GM18499 (cell line): ENCODE measurements at regions not wholly inside any gene's neighbourhood (a gene's known extent, or its start where the extent isn't known, plus 50 kb on each side); places are given as distances from the start of the nearest gene placed in this dataset.
"Not testable (repeated sequence)": the region's sequence is repeated elsewhere in the genome, so short reads cannot be mapped to it uniquely, and the experiment has no call there.

ENCODE experiments used
- ATAC-seq: cut with Tn5 transposase; IDR thresholded peaks from one replicate; pipeline ENCODE4 v1.9.1; 2021; ENCODE audit warnings: moderate number of reproducible peaks; ENCODE audit not compliant: insufficient read depth, unreplicated experiment

GRCh38 chr3:82002491-82002890, 241.0 kb upstream of the GBE1 start:
- no peak for ATAC-seq

DNA sequence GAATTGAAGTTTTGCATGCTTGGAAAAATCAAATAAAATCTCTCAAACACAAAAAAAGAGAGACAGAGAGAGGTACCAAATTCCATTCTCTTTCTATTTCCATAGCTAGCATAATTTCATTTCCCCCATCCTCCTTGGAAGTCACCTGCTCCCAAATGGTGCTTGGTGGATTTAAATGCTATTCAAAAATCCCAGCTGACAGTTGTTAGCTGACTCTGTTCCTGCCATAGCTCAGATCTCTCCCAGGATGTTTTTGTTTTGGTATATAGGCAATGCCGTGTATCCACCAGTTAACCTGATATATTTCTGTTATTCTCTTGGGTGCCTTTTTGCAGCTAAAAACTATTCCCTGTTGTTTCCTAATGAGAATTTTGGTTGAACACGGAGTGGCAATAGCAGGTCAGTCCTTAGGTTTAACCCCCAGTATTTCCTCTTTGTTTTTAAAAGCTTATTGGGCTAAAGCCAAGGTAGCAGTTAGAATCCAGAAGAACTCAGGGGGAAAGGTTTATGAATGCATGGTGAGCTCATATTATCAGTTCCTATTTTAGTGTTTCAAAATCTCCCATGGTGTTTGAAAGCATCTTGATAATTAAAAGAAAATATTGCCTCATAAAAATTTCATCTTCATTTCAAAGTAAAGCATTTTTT, 240.0 kb upstream of the GBE1 start:
- no peak for ATAC-seq

DNA sequence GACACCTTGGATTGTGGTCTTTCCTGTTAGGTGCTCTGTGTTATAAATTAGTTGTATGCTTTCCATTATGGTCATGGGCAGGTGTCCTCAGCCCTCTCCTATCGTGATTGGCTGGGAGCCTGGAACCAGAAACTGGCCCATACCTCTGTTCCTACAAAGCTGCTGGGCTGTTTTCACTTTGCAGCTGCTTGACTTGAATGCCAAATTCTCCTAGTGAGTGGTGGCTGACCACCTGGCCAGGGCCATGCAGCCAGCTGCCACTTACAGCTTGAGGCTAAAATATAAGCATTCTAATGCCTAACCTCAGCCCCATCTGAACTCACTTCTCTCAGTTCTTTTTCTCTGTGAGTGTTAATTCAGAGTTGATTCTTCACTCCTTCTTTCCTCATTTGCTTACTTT, 239.3 kb upstream of the GBE1 start:
- ATAC-seq = no peak

DNA sequence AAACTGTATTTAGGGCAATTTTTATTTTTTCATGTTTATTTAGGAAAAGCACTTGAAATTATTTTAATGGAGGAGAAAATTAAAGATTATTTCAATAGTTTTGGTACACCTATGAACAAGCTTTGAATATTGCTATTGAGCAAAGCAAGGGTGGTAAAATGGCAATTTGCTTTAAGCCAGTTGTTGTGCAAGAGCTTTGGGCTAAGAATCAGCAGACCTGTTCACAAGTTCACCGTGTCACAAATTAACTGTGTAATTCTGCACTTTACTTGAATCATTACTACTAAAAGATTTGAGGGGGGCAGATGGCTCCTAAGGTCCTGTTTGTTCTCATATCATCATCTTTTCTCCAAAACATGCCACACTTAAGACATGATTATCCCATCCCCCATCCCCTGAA, 238.9 kb upstream of the GBE1 start:
- no peak for ATAC-seq

DNA sequence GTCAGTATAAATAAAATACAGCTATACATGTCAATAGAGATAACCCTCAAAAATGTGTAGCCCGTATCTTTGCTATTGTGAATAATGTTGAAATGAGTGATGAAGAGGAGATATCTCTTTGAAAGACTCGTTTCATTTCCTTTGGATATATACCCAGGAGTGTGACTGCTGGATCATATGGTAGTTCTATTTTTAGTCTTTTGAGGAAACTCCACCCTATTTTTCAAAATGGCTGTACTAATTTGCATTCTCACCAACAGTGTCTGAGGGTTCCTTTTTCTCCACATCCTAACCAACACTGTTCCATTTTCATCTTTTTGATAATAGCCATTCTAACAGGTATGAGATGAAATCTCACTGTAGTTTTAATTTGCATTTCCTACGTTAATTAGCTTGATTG, 237.5 kb upstream of the GBE1 start:
- no peak for ATAC-seq

GRCh38 chr3:81998139-81998755, 236.8 kb upstream of the GBE1 start:
- no peak for ATAC-seq

DNA sequence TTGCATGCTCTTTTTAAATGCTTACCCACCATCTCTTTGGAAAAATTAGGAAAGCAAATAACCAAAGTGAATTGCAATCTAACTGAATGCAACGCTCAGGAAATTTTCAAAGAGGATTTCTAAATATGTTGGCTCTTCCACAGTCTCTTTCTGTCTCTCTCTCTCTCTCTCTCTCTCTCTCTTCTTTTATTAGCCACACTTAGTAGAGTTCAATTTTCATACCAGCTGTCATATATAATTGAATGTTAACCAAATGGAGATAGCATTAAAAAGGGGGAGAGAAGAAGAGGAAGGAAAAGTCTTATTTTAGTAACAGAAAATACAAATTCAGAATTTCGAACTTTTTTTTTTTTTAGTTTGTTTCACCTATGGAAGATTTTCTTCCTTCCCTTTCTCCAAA, 235.9 kb upstream of the GBE1 start:
- ATAC-seq = no peak

DNA sequence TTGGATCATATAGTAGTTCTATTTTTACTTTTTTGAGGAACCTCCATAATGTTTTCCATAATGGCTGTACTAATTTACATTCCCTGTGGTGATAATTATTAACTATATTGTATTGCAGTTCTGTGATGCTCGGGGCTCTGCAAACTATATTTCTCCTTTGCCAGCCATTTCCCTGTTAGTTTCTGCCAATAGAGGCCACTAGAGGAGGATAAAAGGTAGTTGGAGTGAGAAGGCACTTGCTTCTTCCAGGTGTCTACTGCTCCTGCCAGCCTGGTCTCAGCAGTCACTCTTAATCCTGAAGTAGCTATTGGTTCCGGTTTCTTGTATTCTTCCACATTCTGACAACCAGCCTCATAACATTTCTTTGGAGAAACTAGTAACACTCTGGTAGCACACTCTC, 233.9 kb upstream of the GBE1 start:
- no peak for ATAC-seq

DNA sequence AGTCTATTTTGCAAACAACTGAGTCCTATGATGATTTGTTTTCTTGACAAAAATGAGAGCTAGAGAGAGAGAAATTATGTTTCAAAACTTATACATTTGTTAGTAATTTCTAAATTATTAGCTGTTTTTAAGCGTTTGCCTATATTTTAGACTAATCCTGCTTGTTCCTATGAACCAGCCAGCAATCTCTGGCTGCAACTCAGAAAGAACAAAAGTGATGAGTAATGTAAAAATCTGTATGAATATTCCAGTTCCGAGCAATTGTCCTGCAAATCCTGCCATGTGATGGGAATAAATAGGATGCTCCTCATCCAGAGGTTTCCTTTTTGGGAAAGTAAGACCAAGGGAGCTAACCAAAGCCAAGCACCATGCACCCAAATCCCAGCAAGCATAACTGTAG, 228.3 kb upstream of the GBE1 start:
- ATAC-seq = no peak

DNA sequence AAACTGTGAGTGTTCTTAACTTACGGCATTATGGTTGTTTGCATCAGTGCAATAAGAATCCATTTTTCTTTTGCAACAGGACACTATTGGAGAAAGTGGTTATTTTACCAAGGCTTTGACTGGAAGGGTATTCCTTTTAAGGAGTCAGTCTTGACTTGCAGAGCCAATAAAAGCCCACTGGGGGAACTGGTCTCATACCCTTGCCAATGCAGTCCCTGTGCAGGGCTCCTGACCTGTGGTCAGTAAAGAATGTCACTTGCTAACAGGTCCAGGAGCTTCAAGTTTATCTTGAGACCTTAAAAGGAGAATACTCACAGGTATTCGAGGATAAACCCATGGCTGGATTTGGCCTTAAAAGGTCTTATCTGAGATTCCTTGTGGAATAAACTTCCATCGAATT, 227.8 kb upstream of the GBE1 start:
- no peak for ATAC-seq

GRCh38 chr3:81987412-81987811, 226.0 kb upstream of the GBE1 start:
- not testable (repeated sequence) for ATAC-seq

DNA sequence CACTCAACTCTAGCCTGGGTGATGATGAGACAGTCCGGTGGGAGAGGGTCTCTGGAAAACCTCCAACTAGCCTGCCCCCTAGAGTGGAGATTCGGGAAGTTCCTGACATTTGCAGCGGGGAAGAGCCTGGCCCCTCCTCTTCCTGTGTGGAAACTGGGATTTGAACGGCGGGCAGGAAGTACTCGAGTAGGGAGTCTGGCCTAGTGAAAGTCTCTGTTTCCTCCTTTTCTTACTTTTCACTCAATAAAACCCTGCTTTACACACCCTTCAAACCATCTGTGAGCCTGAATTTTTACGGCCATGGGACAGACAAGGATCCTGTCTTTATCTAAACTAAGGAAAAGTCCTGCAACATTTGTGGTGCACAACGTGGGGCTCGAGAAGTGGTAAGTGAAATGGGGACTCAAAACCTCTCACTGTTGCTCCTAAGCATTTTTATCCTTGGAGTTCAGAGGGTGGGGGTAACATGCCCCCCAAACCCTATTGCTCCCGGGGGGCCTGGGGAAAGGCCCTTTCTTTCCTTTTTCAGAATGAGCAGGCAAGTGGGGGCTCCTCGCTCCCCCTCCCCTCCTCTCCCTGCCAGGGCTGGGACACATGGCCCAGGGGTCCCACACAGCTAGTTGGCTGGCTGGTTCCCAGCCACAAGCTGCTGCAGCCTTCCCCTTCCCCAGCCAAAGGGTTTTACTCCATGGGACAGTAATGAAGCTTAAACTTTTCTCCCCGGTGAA, 224.7 kb upstream of the GBE1 start:
- ATAC-seq = no peak

- no peak for ATAC-seq
Observed at GRCh38 chr3:81983382-81983781, 221.9 kb upstream of the GBE1 start.

DNA sequence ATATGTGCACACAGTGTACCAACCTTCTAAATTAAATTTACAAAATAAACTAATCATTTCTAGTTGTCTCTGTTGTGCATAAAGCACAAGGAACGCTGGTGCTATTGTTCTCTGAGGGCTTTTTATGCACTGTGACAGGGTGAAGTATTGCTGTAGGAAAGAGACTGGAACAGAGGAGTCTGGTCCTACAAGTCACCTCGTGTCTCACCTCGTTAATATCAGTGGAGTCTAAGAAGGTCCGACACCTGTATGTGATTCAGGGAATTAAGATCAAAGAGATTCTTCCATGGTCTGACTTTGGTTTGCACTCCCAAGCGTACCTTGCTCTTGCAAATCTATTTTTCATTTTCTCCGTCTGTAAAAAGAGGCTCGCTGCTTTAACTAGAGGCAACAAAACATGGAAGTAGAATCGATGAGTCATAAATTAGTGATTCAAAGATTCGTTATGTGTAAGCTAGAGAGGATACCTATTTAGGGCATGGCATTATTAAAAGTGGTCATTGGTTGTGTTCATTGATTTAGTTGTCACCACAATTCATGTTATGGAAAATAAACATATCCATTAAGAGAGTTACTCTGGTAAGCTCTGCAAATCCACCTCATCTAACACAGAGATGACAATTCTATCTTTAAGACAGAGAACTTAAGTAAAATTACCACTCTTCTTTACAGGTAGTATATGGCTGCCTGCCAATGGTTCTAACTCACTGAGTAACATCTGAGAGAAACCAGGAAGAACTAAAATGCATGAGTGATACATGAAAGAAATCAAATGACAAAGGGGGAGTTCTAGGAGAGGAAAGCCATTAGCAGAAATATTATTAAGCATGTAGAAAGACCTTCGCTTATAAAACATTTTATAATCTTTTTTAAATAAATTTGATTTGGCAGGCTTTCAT, 219.4 kb upstream of the GBE1 start:
- no peak for ATAC-seq

DNA sequence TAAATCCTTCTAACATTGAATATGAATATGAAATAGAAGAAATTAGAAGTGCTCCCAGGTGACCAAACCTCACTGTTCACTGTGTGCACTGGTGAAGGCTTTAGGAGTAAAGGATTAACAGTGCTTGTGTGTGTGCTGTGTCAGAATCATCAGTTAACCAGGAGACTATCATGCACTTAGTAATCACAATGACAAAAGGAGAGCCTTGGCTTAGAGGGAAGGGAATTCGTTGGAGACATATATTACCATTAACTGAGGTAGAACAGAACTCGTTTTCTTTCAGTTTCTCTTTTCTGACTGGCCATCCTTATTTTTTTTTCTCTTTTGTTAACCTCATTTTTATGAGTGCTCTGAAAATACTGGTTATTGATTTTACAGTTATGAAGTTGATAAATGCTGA, 213.3 kb upstream of the GBE1 start:
- ATAC-seq = no peak

DNA sequence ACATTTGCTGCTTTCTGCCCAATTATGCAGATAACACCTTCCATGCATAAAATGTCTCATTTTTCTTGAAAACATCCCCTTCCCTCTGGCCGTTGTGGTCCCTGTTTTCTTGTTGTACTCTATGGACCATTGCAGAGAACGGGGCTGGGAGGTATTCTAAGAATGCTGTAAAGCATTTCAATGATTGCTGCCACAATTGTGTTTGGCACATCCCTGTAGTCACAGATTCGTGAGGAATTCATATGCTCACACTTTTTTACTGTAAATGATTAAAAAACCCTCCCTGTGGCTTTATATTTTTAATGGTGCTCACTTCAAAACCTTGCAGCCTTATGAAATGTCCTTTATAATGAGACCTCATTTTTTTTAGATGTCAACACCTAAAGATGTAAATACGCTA, 207.2 kb upstream of the GBE1 start:
- ATAC-seq = no peak

DNA sequence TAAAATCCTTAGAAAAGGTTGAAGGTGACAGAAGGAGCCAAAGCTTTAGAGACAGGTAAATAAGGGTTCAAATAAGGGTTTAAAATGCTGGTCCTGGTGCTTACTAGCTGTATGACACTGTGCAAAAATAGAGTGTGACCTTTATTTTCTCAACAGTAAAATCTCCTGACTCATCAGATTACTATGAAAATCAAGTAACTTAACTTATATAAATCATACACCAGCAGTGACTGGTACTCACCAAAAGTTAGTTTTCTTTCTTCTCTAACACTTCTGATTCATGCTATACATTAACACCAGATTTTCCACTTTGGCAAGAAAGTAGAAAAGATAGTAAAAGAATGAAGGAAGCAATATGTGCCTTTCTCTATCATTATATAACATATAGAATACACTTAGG, 205.9 kb upstream of the GBE1 start:
- no peak for ATAC-seq

GRCh38 chr3:81965696-81966095, 204.3 kb upstream of the GBE1 start:
- ATAC-seq = no peak

DNA sequence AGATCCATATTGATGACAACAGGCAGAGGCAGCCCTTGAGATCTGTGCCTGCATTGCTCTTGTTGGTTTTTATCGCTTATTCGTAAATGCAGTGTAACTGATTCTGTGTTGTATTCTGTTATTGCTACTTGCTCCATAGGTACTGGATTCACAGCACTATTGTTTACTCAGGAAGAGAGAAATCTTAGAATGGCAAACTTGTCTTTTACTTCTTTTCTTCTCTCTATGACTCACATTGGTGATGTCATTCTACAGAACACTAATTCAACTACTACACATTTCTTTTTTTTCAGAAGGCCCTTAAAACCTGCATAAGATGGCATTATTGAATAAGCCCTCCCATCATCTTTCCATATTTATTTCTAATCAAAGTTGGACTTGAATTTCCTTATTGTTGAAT, 201.0 kb upstream of the GBE1 start:
- ATAC-seq = no peak

DNA sequence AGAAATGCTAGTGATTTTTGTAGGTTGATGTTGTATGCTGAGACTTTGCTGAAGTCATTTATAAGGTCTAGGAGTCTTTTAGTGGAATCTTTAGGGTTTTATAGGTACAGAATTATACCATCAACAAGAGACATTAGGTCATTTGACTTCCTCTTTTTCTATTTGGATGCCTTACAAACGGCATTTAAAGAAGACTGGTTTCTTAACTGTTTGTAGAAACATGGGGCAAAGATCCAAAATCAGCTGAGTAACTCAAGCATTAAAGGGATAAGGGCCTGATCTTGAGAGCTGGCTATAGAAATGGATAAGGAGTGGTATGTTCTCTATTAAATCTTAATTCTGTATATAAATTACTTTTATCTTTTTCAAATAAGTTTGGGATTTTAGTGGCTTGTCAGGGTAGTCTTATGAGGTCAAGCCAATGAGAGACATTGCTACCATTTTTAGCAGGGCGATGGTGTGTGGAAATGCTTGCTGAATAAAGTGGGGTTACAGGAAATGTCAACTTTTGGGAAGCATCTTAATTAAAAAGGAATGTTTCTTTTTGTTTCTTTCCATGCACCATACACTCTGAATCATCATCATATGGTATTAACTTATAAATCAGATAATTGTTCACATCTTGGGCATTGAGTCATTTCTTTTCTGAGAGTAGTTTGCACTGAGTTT, 197.7 kb upstream of the GBE1 start:
- ATAC-seq = no peak
